ENCODE measurements at regions not wholly inside any gene's neighbourhood (a gene's known extent, or its start where the extent isn't known, plus 50 kb on each side); places are given as distances from the start of the nearest gene placed in this dataset.

DNA sequence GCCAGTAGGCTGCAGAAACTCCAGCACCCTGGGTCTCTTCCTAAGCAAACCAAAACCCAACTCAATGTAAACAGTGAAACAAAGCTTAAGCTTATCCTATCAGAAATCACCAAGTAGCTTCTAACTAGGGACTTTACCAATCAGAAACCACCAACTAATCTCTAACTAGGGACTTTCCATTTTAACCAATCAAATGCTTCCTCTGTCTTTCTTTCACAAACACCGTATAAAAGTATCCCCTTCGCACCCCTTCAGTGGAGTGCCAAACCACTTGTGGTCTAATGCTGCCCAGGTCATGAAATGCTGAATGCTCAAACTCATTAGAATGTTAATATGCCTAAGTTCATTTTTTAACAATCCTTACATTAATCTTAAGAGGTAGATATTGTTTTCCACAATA is 250.5 kb upstream of the DUSP10 start:
- TF ChIP-seq, protein P1, sequence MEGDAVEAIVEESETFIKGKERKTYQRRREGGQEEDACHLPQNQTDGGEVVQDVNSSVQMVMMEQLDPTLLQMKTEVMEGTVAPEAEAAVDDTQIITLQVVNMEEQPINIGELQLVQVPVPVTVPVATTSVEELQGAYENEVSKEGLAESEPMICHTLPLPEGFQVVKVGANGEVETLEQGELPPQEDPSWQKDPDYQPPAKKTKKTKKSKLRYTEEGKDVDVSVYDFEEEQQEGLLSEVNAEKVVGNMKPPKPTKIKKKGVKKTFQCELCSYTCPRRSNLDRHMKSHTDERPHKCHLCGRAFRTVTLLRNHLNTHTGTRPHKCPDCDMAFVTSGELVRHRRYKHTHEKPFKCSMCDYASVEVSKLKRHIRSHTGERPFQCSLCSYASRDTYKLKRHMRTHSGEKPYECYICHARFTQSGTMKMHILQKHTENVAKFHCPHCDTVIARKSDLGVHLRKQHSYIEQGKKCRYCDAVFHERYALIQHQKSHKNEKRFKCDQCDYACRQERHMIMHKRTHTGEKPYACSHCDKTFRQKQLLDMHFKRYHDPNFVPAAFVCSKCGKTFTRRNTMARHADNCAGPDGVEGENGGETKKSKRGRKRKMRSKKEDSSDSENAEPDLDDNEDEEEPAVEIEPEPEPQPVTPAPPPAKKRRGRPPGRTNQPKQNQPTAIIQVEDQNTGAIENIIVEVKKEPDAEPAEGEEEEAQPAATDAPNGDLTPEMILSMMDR (IDR thresholded peaks at IDR 0.05; ENCODE audit: low read depth, low read length) = no peak

GRCh38 chr1:221991221-221991620 is 249.3 kb upstream of the DUSP10 start:
- TF ChIP-seq, protein P1 (IDR thresholded peaks at IDR 0.05; ENCODE audit: low read depth, low read length) = no peak
- DNase-seq (ENCODE audit: extremely low read depth, low read depth) = no peak

More for the DNA sequence above, 250.5 kb upstream of the DUSP10 start:
- DNase-seq (ENCODE audit: extremely low read depth, low read depth) = no peak

GRCh38 chr1:221989741-221990140 is 247.9 kb upstream of the DUSP10 start:
- TF ChIP-seq, protein P1 (IDR thresholded peaks at IDR 0.05; ENCODE audit: low read depth, low read length) = no peak
- no peak for DNase-seq (ENCODE audit: extremely low read depth, low read depth)

GRCh38 chr1:221988829-221989228 is 246.9 kb upstream of the DUSP10 start:
- TF ChIP-seq, protein P1 (IDR thresholded peaks at IDR 0.05; ENCODE audit: low read depth, low read length) = no peak
- no peak for DNase-seq (ENCODE audit: extremely low read depth, low read depth)

DNA sequence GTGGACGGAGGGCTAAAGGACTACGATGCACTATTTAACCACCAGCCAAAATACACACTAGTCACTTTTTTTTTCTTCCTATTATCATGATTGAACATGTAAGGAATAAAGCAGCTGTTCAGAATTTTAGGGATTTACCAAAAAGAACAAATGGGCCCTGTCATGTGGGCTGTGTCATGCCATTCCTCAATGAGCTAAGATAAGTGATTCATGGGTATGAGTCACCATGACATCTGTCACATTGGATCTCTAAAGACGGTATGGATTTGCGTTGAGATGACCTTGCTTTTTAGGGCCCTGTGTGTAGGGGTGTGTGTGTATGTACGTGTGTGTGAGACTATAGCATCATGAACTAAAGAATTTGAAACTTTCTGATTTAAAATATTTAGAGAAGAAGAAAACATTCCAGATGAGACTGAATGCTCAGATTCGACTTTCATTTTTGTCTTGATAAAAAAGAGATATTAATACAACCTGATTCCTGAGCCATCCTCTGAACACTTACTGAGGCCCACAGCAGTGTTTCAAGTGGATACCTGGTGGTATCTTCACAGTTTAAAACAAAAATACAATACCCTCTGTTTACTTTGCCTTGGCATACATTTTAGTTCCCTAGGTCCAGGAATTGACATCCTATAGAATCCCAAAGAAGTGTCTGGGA is 246.1 kb upstream of the DUSP10 start:
- DNase-seq (ENCODE audit: extremely low read depth, low read depth) = peak; percentile 14
- TF ChIP-seq, protein P1 (IDR thresholded peaks at IDR 0.05; ENCODE audit: low read depth, low read length) = no peak

- no peak for DNase-seq (ENCODE audit: extremely low read depth, low read depth)
- TF ChIP-seq, protein P1 (IDR thresholded peaks at IDR 0.05; ENCODE audit: low read depth, low read length) = no peak
Measured at GRCh38 chr1:221983444-221983843, 241.6 kb upstream of the DUSP10 start.

DNA sequence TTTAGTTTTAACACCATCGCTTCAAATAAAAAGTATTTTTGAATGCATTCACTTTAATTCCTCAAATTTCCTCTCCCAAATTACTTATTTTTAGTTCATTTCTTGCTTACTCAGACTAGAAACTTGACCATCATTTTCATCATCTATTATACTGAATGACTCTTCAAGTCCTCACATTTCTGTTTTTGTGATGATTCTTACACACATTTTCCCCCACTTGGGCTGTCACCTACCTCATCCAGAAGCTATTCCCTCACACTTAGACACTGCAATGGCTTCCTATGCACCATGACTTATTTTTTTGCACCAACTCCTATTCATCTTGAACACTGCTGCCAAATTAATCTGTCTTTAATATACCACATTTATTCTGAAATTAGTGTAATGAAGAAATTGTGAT is 239.6 kb upstream of the DUSP10 start:
- DNase-seq (ENCODE audit: extremely low read depth, low read depth) = no peak
- TF ChIP-seq, protein P1 (IDR thresholded peaks at IDR 0.05; ENCODE audit: low read depth, low read length) = no peak
